Peyer's patch (tissue), 4 donors: ENCODE measurements at regions not wholly inside any gene's neighbourhood (a gene's known extent, or its start where the extent isn't known, plus 50 kb on each side); places are given as distances from the start of the nearest gene placed in this dataset.
A peak's percentile ranks its signal among the peaks of the same experiment; 100 is the strongest.

ENCODE experiments used
- DNase-seq, 3 donors: peaks; one replicate each; pipeline ENCODE4 v3.0.0-alpha.2; 2017 to 2019
- H3K27ac ChIP-seq, 4 donors: fragments of 200-600 bp; sonication (generic); one replicate each; pipeline ENCODE4 v1.5.1; 2016 to 2019
- H3K27me3 ChIP-seq, 2 donors: fragments of 200-600 bp; sonication (generic); one replicate each; pipeline ENCODE4 v1.5.1; 2019
- H3K36me3 ChIP-seq, 3 donors: fragments of 200-600 bp; sonication (generic); one replicate each; pipeline ENCODE4 v1.5.1; 2016 to 2019
- H3K4me1 ChIP-seq, 4 donors: fragments of 200-600 bp; sonication (generic); one replicate each; pipeline ENCODE4 v1.5.1; 2016 to 2019
- H3K4me3 ChIP-seq, 4 donors: fragments of 200-600 bp; sonication (generic); 1 replicate in 3 of 4; 2 replicates in 1 of 4; pipeline ENCODE4 v1.5.1; 2016 to 2019; ENCODE audit warnings: mild to moderate bottlenecking in 1 of 4
- H3K9me3 ChIP-seq, 4 donors: fragments of 200-600 bp; sonication (generic); one replicate each; pipeline ENCODE4 v1.5.1; 2016 to 2019; ENCODE audit warnings: mild to moderate bottlenecking in 1 of 4
- CTCF ChIP-seq, 6 experiments: fragments of 450-650 bp in 4 of 6; fragments of 200-600 bp in 2 of 6; sonication (generic) in 1 of 6; IDR thresholded peaks; one replicate each; pipeline ENCODE4 v1.5.1; 2017 to 2019; ENCODE audit warnings: antibody characterized with exemption in 6 of 6, mild to moderate bottlenecking in 3 of 6, moderate library complexity in 1 of 6
- POLR2A ChIP-seq, 2 donors: fragments of 450-650 bp; IDR thresholded peaks; one replicate each; pipeline ENCODE4 v1.5.1; 2017; ENCODE audit warnings: antibody characterized with exemption in 2 of 2, mild to moderate bottlenecking in 2 of 2, moderate library complexity in 2 of 2

GRCh38 chr13:103406967-103407366, 340.8 kb upstream of the SLC10A2 start:
- Histone ChIP-seq H3K27ac (no peak overlapping the region), H3K27me3 (no peaks in the 10 kb centered on the region), H3K4me3 (no peak overlapping the region), H3K9me3 (no peaks in the 10 kb centered on the region), H3K36me3 (no peaks in the 10 kb centered on the region), H3K4me1 (peaks cover 0 to 6% (median 0%) of the 10 kb centered on the region in 4 donors)
- no peak for DNase-seq
- no peak for TF ChIP-seq POLR2A (IDR thresholded peaks at IDR 0.05)
- TF ChIP-seq CTCF (IDR thresholded peaks at IDR 0.05), result no peak

- no peaks in the 10 kb centered on the region for H3K9me3 ChIP-seq
- no peak for TF ChIP-seq POLR2A (IDR thresholded peaks at IDR 0.05)
- no peak for TF ChIP-seq CTCF (IDR thresholded peaks at IDR 0.05)
- no peak overlapping the region for H3K4me3 ChIP-seq
- H3K27ac ChIP-seq, result no peak overlapping the region
- H3K4me1 ChIP-seq, result peaks cover 0 to 6% (median 0%) of the 10 kb centered on the region in 4 donors
- H3K36me3 ChIP-seq, result no peaks in the 10 kb centered on the region
- no peak for DNase-seq
- no peaks in the 10 kb centered on the region for H3K27me3 ChIP-seq
Measured at GRCh38 chr13:103405297-103405696, 339.1 kb upstream of the SLC10A2 start.

- H3K4me3 ChIP-seq, result no peak overlapping the region
- no peaks in the 10 kb centered on the region for H3K9me3 ChIP-seq
- TF ChIP-seq CTCF (IDR thresholded peaks at IDR 0.05), result no peak
- TF ChIP-seq POLR2A (IDR thresholded peaks at IDR 0.05), result no peak
- H3K4me1 ChIP-seq, result peaks cover 0 to 6% (median 0%) of the 10 kb centered on the region in 4 donors
- H3K36me3 ChIP-seq, result no peaks in the 10 kb centered on the region
- peak overlapping the region in 2 of 4 donors; percentile 3 to 48 for H3K27ac ChIP-seq
- no peaks in the 10 kb centered on the region for H3K27me3 ChIP-seq
- DNase-seq, result no peak
Measured at GRCh38 chr13:103403814-103404213, 337.6 kb upstream of the SLC10A2 start.

GRCh38 chr13:103403148-103403740, 337.0 kb upstream of the SLC10A2 start:
- Histone ChIP-seq H3K27ac (peak overlapping the region in 2 of 4 donors; percentile 3 to 48), H3K36me3 (no peaks in the 10 kb centered on the region), H3K9me3 (no peaks in the 10 kb centered on the region), H3K27me3 (no peaks in the 10 kb centered on the region), H3K4me3 (no peak overlapping the region), H3K4me1 (peaks cover 0 to 6% (median 0%) of the 10 kb centered on the region in 4 donors)
- TF ChIP-seq CTCF (IDR thresholded peaks at IDR 0.05) (no peak), POLR2A (IDR thresholded peaks at IDR 0.05) (no peak)
- no peak for DNase-seq

GRCh38 chr13:103395139-103395538, 328.9 kb upstream of the SLC10A2 start:
- no peak for TF ChIP-seq POLR2A (IDR thresholded peaks at IDR 0.05)
- no peaks in the 10 kb centered on the region for H3K4me1 ChIP-seq
- no peaks in the 10 kb centered on the region for H3K9me3 ChIP-seq
- H3K36me3 ChIP-seq, result no peaks in the 10 kb centered on the region
- no peak for DNase-seq
- no peaks in the 10 kb centered on the region for H3K27me3 ChIP-seq
- no peak overlapping the region for H3K27ac ChIP-seq
- H3K4me3 ChIP-seq, result no peak overlapping the region

- H3K36me3 ChIP-seq, result no peaks in the 10 kb centered on the region
- no peak overlapping the region for H3K27ac ChIP-seq
- DNase-seq, result no peak
- H3K27me3 ChIP-seq, result no peaks in the 10 kb centered on the region
- H3K9me3 ChIP-seq, result no peaks in the 10 kb centered on the region
- no peaks in the 10 kb centered on the region for H3K4me1 ChIP-seq
- TF ChIP-seq POLR2A (IDR thresholded peaks at IDR 0.05) (no peak), CTCF (IDR thresholded peaks at IDR 0.05) (no peak)
- no peak overlapping the region for H3K4me3 ChIP-seq
Measured at GRCh38 chr13:103394618-103395017, 328.4 kb upstream of the SLC10A2 start.
